Mesodermal cell (in vitro differentiated cells): ENCODE measurements at regions not wholly inside any gene's neighbourhood (a gene's known extent, or its start where the extent isn't known, plus 50 kb on each side); places are given as distances from the start of the nearest gene placed in this dataset.
A peak's percentile ranks its signal among the peaks of the same experiment; 100 is the strongest.

Experiments
- H3K27ac ChIP-seq: 2 replicates; pipeline ENCODE4 v1.7.0; 2013; ENCODE audit warnings: mild to moderate bottlenecking, low read depth, low read length, moderate library complexity; ENCODE audit not compliant: severe bottlenecking
- H3K36me3 ChIP-seq: 2 replicates; pipeline ENCODE4 v1.7.1; 2013; ENCODE audit warnings: mild to moderate bottlenecking, low read length, moderate library complexity; ENCODE audit not compliant: control insufficient read depth, insufficient read depth
- H3K4me1 ChIP-seq: one replicate; pipeline ENCODE4 v1.7.1; 2013; ENCODE audit warnings: mild to moderate bottlenecking, low read length; ENCODE audit not compliant: insufficient read depth, control insufficient read depth, poor library complexity, severe bottlenecking
- H3K4me3 ChIP-seq: 2 replicates; pipeline ENCODE4 v1.7.0; 2013; ENCODE audit warnings: low read length, control low read depth, mild to moderate bottlenecking; ENCODE audit not compliant: insufficient read depth, poor library complexity, severe bottlenecking; ENCODE audit errors: extremely low read depth
- H3K9me3 ChIP-seq: 2 replicates; pipeline ENCODE4 v1.7.1; 2013; ENCODE audit warnings: mild to moderate bottlenecking, low read length, moderate library complexity; ENCODE audit not compliant: control insufficient read depth
- WGBS, 2 experiments: methylation state at CpG; one replicate each; pipeline ENCODE4 v1.1.5; 2013; ENCODE audit warnings: missing lambda C conversion rate in 2 of 2; ENCODE audit not compliant: insufficient coverage in 2 of 2; 5-methylcytosine and 5-hydroxymethylcytosine counted together

GRCh38 chr20:12395353-12395752, 477.7 kb downstream of the BTBD3 start:
- H3K4me1 ChIP-seq = peaks cover 16% of the 10 kb centered on the region
- no peaks in the 10 kb centered on the region for H3K36me3 ChIP-seq
- no peak overlapping the region for H3K4me3 ChIP-seq
- H3K9me3 ChIP-seq = no peaks in the 10 kb centered on the region
- WGBS, 2 experiments = 57 to 100% methylated on average over 1 of the region's 3 CpGs
- H3K27ac ChIP-seq = no peak overlapping the region

- no CpG with 5 or more reads among the region's 2 CpGs for WGBS, 2 experiments
- Histone ChIP-seq H3K4me3 (no peak overlapping the region), H3K4me1 (peaks cover 14% of the 10 kb centered on the region), H3K9me3 (no peaks in the 10 kb centered on the region), H3K27ac (no peak overlapping the region), H3K36me3 (no peaks in the 10 kb centered on the region)
Measured at GRCh38 chr20:12395760-12396159, 478.1 kb downstream of the BTBD3 start.

DNA sequence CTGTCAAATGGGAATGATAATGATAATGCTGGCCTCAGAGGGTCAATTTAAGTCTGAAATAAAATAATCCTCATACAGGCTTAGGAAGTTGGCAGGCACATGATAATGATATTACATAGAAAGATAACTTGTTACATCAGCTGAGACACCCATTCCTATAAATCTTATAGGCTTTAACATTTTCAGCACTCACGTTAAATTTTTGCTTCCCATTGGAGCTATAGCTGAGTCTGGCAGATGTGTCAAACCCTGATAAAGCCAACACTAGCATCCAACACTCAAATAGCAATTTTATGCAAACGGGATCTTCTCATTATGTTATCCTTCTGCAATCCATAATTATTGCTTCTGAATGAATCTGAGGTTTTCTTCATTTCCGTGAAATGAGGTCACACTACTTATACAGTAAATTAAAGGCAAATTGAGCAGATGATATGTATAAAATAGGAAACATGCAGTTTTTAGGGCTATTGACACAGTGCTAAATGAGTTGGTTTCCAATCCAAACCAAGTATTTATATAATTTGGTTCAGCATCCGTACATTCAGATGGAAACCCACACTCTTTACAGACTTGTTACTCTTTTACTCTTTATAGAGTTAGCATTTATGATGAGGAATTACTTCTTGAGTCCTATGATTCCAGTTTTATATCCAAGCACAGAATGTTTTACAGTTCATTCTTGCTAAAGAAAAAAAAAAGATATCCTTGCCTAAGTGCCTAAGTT, 481.6 kb downstream of the BTBD3 start:
- H3K9me3 ChIP-seq = no peaks in the 10 kb centered on the region
- H3K27ac ChIP-seq = no peak overlapping the region
- H3K36me3 ChIP-seq = no peaks in the 10 kb centered on the region
- H3K4me3 ChIP-seq = no peak overlapping the region
- H3K4me1 ChIP-seq = peaks cover 8% of the 10 kb centered on the region
- 83 to 89% methylated on average over 1 of the region's 4 CpGs for WGBS, 2 experiments

DNA sequence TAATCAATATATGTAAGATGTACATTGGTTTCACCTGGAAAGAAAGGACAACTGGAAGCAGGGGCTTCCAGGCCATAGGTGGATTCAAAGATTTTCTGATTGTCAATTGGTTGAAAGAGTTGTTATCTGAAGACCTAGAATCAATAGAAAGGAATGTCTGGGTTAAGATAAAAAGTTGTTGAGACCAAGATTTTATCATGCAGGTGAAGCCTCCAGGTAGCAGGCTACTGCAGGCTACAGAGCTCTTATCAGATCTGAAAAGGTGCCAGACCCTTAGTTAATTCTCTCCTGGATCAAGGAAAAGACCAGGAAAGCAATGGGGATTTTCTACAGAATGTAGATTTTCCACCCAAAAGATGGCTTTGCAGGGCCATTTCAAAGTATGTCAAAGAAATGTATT, 487.2 kb downstream of the BTBD3 start:
- no peak overlapping the region for H3K4me3 ChIP-seq
- H3K4me1 ChIP-seq = no peaks in the 10 kb centered on the region
- H3K36me3 ChIP-seq = no peaks in the 10 kb centered on the region
- no peak overlapping the region for H3K27ac ChIP-seq
- peaks cover 12% of the 10 kb centered on the region for H3K9me3 ChIP-seq

GRCh38 chr20:12406978-12407377, 489.3 kb downstream of the BTBD3 start:
- Histone ChIP-seq H3K4me1 (peaks cover 2% of the 10 kb centered on the region), H3K36me3 (no peaks in the 10 kb centered on the region), H3K4me3 (no peak overlapping the region), H3K27ac (no peak overlapping the region), H3K9me3 (peaks cover 12% of the 10 kb centered on the region)

- no CpG with 5 or more reads among the region's 3 CpGs for WGBS, 2 experiments
- Histone ChIP-seq H3K4me3 (no peak overlapping the region), H3K9me3 (peaks cover 12% of the 10 kb centered on the region), H3K4me1 (peaks cover 8% of the 10 kb centered on the region), H3K36me3 (no peaks in the 10 kb centered on the region), H3K27ac (no peak overlapping the region)
Measured at GRCh38 chr20:12409501-12409900, 491.8 kb downstream of the BTBD3 start.

DNA sequence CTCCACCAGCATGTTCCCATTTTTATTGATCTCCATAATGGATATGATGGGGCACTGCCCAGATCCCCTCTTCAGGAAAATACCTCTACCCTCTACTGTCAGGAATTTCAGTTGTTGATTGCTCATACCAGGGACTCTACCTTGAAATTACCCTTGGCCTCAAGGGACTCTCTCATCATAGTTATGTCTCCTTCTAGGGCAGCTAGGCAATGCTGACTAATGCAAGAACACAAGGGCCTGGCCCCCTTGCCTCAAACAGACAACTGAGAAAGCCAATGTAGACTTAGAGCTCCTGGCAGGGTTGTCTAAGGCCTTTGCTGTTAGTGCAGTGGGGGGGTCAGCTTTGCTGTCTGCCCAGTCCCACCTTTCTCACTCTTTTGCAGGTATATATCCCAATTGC, 493.1 kb downstream of the BTBD3 start:
- Histone ChIP-seq H3K4me1 (peaks cover 19% of the 10 kb centered on the region), H3K9me3 (peaks cover 12% of the 10 kb centered on the region), H3K27ac (no peak overlapping the region), H3K4me3 (no peak overlapping the region), H3K36me3 (no peaks in the 10 kb centered on the region)

GRCh38 chr20:12411246-12411940, 493.7 kb downstream of the BTBD3 start:
- Histone ChIP-seq H3K4me1 (peaks cover 22% of the 10 kb centered on the region), H3K36me3 (no peaks in the 10 kb centered on the region)
- WGBS, 2 experiments = 54 to 80% methylated on average over 3 to 4 of the region's 7 CpGs

DNA sequence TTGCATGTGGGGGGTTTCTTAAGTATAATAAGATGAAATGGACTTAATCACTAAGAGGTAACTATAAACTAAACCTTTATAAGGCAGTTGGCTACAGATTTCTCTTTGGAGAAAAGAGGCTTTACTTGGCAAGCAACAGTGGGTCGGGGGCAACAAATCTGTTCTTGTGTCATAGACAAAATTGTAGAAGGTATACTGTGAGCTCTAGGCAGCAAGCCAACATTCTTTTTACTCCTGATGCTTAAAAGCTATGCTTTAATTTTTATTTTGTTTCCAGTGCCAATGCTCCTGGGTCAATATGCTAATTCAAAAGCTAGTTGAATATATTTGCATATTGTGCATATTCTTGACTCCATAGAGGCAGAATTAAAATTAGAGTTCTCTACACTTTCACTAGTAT, 495.4 kb downstream of the BTBD3 start:
- Histone ChIP-seq H3K4me1 (peaks cover 22% of the 10 kb centered on the region), H3K36me3 (no peaks in the 10 kb centered on the region), H3K27ac (no peak overlapping the region), H3K4me3 (no peak overlapping the region), H3K9me3 (peaks cover 6% of the 10 kb centered on the region)
- 67% methylated on average over 1 of the region's 1 CpG; no CpG with 5 or more reads in 1 of the 2 experiments for WGBS, 2 experiments

More at GRCh38 chr20:12411246-12411940, 493.7 kb downstream of the BTBD3 start:
- H3K27ac ChIP-seq = no peak overlapping the region
- no peak overlapping the region for H3K4me3 ChIP-seq
- peaks cover 12% of the 10 kb centered on the region for H3K9me3 ChIP-seq

DNA sequence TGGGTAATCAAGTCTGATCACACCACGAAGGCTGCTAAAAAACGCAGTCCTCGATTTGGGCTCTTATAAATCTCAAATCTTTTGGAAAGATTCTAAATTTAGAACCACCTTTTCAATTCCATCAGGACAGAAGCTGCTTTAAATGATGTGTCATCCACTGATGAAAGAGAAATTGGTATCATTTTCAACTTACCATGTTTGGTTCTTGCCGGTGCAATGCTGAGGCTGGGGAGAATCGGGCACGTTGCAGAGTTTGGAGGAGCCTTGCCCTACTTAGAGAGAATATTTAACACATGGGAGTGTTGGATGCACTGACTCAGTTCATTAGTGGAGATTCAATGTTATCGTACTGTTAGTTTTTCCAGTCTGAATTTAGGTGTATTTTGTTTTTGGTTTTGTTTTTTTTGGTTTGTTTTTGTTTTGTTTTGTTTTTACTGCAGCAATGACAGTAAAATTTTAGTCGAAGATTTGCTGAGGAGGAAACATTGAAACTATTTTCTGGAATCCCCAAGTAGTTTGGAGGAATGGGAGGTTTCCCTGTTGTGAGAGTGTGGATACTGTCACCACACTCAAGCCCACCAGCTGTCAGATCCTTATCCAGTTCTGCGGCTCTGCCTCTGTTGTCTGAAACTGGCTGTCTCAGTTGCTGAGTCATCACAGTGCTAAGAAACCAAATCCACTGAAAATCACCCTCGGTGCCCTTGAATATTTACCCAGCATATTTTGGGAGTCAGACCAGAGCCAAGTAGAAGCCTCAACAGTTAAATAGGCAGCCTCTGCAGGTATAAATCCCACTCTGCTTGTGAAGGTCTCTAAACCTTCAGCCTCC, 497.0 kb downstream of the BTBD3 start:
- Histone ChIP-seq H3K27ac (peak overlapping the region; percentile 83), H3K36me3 (no peaks in the 10 kb centered on the region), H3K4me3 (no peak overlapping the region), H3K4me1 (peaks cover 22% of the 10 kb centered on the region), H3K9me3 (no peaks in the 10 kb centered on the region)
- 73 to 86% methylated on average over 4 to 7 of the region's 10 CpGs for WGBS, 2 experiments
